ENCODE measurements at regions not wholly inside any gene's neighbourhood (a gene's known extent, or its start where the extent isn't known, plus 50 kb on each side); places are given as distances from the start of the nearest gene placed in this dataset.
A peak's percentile ranks its signal among the peaks of the same experiment; 100 is the strongest.

- Histone ChIP-seq H3K4me3 (no peak overlapping the region), H3K27ac (no peak overlapping the region)
- no peak for TF ChIP-seq CTCF (IDR thresholded peaks at IDR 0.05)
- DNase-seq (ENCODE audit: low spot score) = no peak
These were observed 106.4 kb upstream of the ANO1 start for GRCh38 chr11:69971741-69972140.

GRCh38 chr11:69972351-69972802 is 105.7 kb upstream of the ANO1 start:
- H3K27ac ChIP-seq = no peak overlapping the region
- H3K4me3 ChIP-seq = no peak overlapping the region
- no peak for DNase-seq (ENCODE audit: low spot score)
- no peak for TF ChIP-seq CTCF (IDR thresholded peaks at IDR 0.05)

GRCh38 chr11:69974528-69974927 is 103.6 kb upstream of the ANO1 start:
- no peak for DNase-seq (ENCODE audit: low spot score)
- TF ChIP-seq CTCF (IDR thresholded peaks at IDR 0.05) = no peak
- no peak overlapping the region for H3K27ac ChIP-seq
- H3K4me3 ChIP-seq = no peak overlapping the region

- no peak for TF ChIP-seq CTCF (IDR thresholded peaks at IDR 0.05)
- DNase-seq (ENCODE audit: low spot score) = no peak
- Histone ChIP-seq H3K27ac (no peak overlapping the region), H3K4me3 (no peak overlapping the region)
These were observed 102.3 kb upstream of the ANO1 start for GRCh38 chr11:69975822-69976221.

- DNase-seq (ENCODE audit: low spot score) = no peak
- Histone ChIP-seq H3K27ac (peak overlapping the region in 1 of 2 donors; percentile 90), H3K4me3 (no peak overlapping the region)
- no peak for TF ChIP-seq CTCF (IDR thresholded peaks at IDR 0.05)
These were observed 101.3 kb upstream of the ANO1 start for GRCh38 chr11:69976794-69977193.

- H3K27ac ChIP-seq = peak overlapping the region; percentile 59 to 90
- DNase-seq (ENCODE audit: low spot score) = no peak
- no peak overlapping the region for H3K4me3 ChIP-seq
- no peak for TF ChIP-seq CTCF (IDR thresholded peaks at IDR 0.05)
These were observed 100.2 kb upstream of the ANO1 start for GRCh38 chr11:69977951-69978350.

GRCh38 chr11:69978841-69979614 is 99.1 kb upstream of the ANO1 start:
- Histone ChIP-seq H3K4me3 (no peak overlapping the region), H3K27ac (peak overlapping the region; percentile 59 to 90)
- no peak for TF ChIP-seq CTCF (IDR thresholded peaks at IDR 0.05)
- DNase-seq (ENCODE audit: low spot score) = no peak

All from coronary artery (tissue), 2 donors.